T-helper 1 cell (primary cell): ENCODE measurements at regions not wholly inside any gene's neighbourhood (a gene's known extent, or its start where the extent isn't known, plus 50 kb on each side); places are given as distances from the start of the nearest gene placed in this dataset.
"Not testable (repeated sequence)": the region's sequence is repeated elsewhere in the genome, so short reads cannot be mapped to it uniquely, and the experiment has no call there.

Experiments used
- DNase-seq, 5 donors: peaks; one replicate each; pipeline ENCODE4 v3.0.0-alpha.2; 2012 to 2020

- no peak for DNase-seq
Observed at GRCh38 chr5:92070786-92071185, 687.7 kb upstream of the ARRDC3 start.

DNA sequence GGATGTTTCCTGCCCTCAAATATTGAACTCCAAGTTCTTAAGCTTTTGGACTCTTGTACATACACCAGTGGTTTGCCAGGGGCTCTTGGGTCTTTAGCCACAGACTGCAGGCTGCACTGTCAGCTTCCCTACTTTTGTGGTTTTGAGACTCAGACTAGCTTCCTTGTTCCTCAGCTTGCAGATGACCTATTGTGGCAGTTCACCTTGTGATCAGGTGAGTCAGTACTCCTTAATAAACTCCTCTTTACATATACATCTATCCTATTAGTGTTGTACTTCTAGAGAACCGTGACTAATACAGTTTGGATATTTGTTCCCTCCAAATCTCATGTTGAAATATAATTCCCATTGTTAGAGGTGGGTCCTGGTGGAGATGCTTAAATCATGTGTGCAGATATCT lies 681.9 kb upstream of the ARRDC3 start:
- DNase-seq = no peak

DNA sequence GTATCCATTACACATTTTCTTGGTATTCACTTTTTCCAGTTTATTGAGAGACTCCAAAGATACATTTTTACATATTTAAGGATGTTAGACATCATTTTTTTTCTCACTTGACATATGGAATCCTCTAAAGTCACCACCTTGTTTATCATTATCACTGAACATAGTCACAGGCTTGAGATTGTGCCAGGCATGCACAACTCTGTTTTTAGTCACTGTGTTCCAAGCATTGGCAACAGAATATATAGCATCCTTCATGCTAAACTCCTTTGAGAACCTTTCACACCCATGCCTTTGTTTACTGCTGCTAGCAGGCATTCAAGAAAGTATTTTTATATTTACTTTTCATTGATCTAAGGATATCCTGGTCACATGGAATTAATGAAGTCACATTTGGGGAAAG lies 668.6 kb upstream of the ARRDC3 start:
- DNase-seq = no peak

DNA sequence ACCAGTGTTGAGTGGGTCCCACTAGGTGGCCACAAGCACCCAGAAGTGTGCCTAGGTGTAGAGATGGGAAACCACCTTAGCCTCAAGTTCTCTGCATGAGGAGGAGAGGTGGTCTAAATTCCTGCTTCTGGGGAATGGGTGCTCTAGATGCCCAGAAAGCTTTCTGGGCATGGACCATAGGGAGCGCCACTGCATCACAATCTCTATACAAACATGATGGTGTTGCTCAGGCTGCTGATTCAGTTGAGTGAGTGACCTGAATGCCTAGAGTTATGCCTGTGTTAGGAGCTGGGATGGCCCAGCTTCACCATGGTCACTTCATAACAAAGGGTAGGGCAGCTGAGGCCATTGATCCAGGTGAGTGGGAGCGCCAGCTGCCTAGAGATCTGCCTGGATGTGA lies 667.9 kb upstream of the ARRDC3 start:
- DNase-seq = no peak

DNA sequence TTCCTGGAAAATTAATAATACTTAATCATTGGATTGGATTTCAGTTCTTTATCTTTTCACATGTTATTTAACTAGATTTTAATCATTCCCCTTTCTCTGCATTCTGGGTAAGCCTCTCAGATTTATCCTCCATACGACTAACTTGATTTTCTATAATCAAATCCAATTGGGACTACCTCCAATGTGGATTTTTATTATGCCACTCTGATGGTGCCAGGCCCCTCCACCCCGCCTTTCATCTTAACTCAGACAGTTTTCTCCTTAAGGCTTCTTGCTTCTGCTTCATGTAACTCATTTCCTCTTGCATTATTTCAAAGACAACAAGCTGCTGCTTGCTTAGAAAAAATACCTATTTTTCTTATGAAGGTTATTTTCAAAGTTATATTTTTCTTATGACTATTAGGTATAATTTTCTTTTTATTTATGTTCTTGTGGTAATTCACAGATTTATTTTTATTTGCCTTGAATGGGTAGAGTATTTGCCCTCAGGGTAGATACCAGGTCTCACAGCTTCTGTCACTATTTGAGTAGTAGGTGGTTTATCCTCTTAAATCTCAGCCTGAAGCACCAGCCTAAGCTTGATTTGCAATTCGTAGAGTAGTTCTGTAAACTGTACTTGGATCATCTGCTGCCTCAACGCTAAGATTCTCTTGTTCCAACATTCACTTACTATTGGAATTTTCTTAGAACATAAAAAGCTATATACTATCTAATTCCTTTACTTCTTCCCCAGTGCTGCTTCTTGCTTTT lies 659.0 kb upstream of the ARRDC3 start:
- no peak for DNase-seq

- no peak for DNase-seq
Observed at GRCh38 chr5:92041206-92041605, 658.1 kb upstream of the ARRDC3 start.

- not testable (repeated sequence) for DNase-seq
Observed at GRCh38 chr5:92029792-92030191, 646.7 kb upstream of the ARRDC3 start.

DNA sequence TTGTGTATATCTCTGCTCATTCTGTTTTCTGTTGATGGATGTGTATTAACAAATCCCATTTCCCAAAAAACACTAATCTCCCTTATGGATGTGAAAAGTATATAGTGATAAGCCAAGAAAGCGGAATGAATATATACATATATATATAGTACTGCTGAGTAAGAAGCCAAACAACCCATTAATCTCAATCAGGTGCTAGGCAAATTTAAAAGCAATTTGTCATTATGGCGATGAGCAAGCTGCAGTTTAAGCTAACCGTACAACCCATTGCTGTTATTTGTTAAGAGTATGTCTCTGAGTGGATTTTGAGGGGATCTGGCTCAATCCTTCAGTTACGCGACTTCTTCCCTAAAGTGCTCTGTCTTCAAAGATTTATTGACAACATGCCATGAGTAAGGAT lies 640.4 kb upstream of the ARRDC3 start:
- DNase-seq = no peak

- no peak for DNase-seq
Observed at GRCh38 chr5:92023141-92023471, 640.0 kb upstream of the ARRDC3 start.

DNA sequence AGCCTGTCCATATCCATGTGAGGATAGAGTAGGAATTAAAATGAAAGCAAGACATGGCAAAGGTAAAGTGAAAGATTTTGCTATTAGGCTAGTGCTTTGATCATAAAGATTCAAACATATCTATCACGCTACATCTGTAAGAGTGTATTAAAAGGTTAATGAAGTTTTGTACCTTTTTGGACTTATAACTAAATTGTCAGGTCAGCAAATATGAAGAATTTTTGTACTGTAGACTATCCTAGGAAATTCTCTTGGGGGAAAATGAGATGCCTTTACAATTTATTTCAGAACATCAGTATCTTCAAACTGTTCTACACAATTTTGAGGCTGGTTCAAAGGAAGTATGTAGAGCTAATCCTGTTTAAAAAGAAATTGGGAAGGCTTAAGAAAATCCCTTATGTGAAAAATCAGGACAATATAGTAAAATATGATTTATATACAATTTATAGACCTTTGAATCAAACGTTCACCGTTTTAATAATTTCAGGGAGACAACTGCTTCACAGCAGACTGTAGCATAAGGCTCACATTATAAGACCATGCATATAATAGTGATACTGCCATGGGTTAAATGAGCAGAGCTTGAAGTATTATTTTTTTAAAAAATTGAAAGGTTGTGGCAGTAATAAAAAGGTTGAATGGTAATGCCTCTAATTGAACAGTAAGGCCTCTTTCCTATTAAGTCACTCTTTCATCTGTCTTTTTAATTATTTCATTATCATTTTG lies 639.5 kb upstream of the ARRDC3 start:
- DNase-seq = no peak

DNA sequence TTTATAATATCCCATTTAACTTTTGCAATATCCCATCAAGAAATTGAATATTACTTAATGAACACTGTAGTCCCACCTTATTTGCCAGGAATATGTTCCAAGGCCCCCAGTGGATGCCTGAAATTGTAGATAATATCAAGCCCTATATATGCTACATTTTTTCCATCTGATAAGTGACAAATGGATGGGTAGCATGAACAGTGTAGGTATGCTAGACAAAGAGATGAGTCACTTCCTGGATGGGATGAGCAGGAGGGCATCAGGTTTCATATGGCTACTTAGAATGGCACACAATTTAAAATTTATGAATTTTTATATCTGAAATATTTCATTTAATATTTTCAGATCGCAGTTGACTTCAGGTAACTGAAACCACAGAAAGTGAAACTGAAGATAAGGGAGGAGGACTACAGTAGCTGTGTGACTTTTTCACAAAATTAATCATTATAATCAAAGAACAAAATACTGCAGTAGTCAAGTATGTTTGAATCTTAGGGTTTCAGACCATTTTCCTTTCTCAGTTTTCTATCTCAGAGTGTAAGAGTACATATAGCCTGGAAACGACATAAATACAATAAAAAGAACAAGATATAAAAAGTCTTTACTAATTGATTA lies 636.4 kb upstream of the ARRDC3 start:
- no peak for DNase-seq

DNA sequence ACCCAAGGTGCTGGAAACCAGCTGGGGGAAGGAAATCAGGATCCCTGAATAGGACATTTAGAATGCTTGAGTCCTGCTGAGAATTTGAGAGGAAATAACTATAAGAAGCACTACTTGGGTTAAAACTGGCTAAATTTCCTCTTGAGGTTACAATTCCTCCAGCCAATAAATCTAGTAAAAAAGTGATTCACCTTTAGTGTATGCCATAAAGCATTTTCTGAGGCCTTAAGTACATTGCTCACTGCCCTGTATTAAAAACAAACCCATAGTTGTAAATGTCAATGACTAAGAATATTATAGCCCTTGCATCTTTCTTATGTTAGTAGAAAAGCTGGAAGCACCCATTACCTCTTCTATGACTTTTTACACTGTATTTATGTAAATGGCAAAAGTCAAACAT lies 634.7 kb upstream of the ARRDC3 start:
- no peak for DNase-seq

DNA sequence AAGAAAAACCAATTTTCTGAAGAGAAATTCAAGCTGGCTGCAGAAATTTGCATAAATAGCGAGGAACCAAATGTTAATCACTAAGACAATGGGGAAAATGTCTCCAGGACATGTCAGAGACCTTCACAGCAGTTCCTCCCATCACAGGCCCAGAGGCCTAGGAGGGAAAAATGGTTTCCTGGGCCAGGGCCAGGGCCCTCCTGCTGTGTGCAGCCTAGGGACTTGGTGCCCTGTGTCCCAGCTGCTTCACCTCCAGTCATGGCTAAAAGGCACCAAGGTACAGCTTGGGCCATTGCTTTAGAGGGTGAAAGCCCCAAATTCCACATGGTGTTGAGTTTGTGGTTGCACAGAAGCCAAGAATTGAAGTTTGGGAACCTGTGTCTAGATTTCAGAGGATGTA lies 628.7 kb upstream of the ARRDC3 start:
- not testable (repeated sequence) for DNase-seq

DNA sequence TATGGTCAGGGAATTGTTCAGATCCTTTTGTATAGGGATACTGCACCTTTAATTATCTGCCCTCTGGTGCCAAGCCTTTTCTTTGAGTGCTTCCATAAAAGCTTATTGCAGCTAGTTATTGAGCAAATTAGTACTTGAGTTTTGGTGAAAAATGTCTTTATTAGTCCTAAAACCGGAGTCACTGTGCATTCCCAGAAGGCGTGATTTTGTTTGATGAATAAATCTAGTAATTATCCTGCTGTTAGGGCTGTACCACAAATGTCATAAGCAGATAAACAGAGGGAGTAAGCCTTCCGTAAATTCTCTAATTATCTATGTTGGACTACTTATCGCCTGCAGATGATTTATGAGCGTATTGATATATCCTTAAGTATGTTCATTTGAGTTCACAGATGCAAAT lies 620.7 kb upstream of the ARRDC3 start:
- no peak for DNase-seq

DNA sequence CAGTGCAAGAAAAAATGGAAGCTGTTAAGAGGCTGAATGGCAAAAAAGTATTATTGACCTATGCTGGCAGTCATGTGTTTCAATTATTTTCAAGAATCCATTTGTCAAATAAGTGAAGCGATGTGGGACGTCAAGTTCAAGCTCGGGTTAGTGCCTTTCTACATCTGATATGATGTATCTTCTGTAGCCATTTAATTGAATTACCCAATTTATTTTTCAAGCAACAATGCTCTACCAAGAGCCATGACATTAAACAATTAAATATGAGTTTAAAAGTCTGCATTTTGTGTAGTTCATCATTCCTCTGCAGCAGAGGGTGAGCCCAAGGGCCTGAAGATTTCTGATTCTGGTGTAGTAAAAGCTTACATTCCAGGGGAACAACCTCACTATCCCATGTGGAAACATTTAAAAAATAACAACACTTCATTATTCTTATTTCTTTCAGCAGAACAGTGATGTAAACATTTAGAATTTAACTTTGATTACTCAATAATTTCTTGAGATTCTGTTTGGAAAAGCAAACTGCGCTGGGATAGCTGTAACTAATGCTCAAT lies 619.7 kb upstream of the ARRDC3 start:
- DNase-seq = no peak

GRCh38 chr5:91998774-91999173 lies 615.7 kb upstream of the ARRDC3 start:
- no peak for DNase-seq

- no peak for DNase-seq
Observed at GRCh38 chr5:91983869-91984268, 600.8 kb upstream of the ARRDC3 start.

- DNase-seq = no peak
Observed at GRCh38 chr5:91978221-91978882, 595.2 kb upstream of the ARRDC3 start.

- DNase-seq = no peak
Observed at GRCh38 chr5:91977579-91977978, 594.5 kb upstream of the ARRDC3 start.

- no peak for DNase-seq
Observed at GRCh38 chr5:91976451-91976850, 593.3 kb upstream of the ARRDC3 start.

GRCh38 chr5:91963166-91963565 lies 580.0 kb upstream of the ARRDC3 start:
- DNase-seq = no peak

DNA sequence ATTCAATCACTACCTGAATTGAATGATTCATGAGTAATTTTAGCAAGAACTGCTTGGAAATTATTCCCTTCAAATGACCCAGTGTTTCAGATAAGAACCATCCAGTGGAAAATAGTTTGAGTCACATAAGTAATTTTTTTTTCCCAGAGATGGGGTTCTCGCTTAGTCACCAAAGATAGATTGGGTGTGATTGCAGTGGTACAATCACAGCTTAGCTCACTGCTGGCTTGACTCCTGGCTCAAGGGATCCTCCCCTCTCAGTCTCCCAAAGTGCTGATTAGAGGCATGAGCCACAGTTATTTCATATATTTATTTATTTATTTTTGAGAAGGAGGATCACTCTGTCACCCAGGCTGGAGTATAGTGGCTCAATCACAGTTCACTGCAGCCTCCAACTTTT lies 574.5 kb upstream of the ARRDC3 start:
- no peak for DNase-seq

DNA sequence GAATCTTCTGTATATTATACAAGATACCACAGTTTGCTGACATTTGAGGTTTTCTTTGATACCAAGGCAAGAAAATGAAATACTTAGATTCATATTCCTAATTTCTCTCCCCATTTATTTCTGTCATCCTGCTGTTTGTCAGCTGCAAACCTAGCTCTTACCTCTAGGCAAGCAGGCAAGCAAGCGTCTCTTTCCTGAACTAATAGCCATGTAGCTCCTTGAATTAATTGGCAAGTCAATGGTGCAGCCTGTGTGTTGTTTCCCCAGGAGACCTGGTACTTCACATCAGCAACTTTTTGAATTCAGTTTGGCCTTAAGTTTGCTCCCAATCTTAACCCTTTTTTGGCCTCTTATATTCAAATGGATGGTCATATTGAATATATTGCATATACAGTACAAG lies 573.6 kb upstream of the ARRDC3 start:
- no peak for DNase-seq
